Adrenal gland (tissue), 5 donors: ENCODE measurements at regions not wholly inside any gene's neighbourhood (a gene's known extent, or its start where the extent isn't known, plus 50 kb on each side); places are given as distances from the start of the nearest gene placed in this dataset.

Experiments used
- POLR2A ChIP-seq, 2 donors: fragments of 450-650 bp; IDR thresholded peaks; one replicate each; pipeline ENCODE4 v1.6.1; 2017; ENCODE audit warnings: antibody characterized with exemption in 2 of 2, mild to moderate bottlenecking in 2 of 2, moderate library complexity in 1 of 2
- TF ChIP-seq, protein P1 (sequence below), 6 experiments: fragments of 450-650 bp in 4 of 6; fragments of 200-600 bp in 2 of 6; sonication (generic) in 1 of 6; IDR thresholded peaks; 1 replicate in 5 of 6; 2 replicates in 1 of 6; pipeline versions ENCODE4 v1.5.1 to v1.8.0; 2016 to 2021; ENCODE audit warnings: antibody characterized with exemption in 6 of 6, mild to moderate bottlenecking in 2 of 6, moderate library complexity in 1 of 6
- donor health status: DM: no; HTN: no; CAD: no.

DNA sequence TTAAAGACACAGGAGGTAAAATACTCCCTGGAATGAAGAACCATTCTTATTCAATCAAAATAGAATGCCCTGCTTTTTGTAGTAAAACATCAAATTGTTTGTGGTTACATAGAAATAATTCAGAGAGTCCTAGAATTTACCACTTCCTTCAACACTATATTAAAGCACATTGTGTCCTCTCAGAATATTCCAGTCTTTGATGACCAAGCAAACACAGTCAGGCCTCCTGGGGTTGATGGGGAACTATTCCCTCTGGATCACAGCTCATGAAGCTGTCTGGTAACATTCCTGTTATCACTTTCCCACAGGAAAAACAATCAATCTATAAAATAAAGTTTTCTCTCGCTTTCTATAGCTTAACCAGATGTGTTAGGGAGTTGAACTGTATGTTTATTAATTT, 389.3 kb downstream of the KCNA4 start:
- TF ChIP-seq, protein P1, sequence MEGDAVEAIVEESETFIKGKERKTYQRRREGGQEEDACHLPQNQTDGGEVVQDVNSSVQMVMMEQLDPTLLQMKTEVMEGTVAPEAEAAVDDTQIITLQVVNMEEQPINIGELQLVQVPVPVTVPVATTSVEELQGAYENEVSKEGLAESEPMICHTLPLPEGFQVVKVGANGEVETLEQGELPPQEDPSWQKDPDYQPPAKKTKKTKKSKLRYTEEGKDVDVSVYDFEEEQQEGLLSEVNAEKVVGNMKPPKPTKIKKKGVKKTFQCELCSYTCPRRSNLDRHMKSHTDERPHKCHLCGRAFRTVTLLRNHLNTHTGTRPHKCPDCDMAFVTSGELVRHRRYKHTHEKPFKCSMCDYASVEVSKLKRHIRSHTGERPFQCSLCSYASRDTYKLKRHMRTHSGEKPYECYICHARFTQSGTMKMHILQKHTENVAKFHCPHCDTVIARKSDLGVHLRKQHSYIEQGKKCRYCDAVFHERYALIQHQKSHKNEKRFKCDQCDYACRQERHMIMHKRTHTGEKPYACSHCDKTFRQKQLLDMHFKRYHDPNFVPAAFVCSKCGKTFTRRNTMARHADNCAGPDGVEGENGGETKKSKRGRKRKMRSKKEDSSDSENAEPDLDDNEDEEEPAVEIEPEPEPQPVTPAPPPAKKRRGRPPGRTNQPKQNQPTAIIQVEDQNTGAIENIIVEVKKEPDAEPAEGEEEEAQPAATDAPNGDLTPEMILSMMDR (IDR thresholded peaks at IDR 0.05) = no peak
- no peak for TF ChIP-seq POLR2A (IDR thresholded peaks at IDR 0.05)
